GM20000 (cell line): ENCODE measurements at regions not wholly inside any gene's neighbourhood (a gene's known extent, or its start where the extent isn't known, plus 50 kb on each side); places are given as distances from the start of the nearest gene placed in this dataset.

Experiments used
- DNase-seq: peaks from one replicate; pipeline ENCODE4 v3.0.0; 2012; ENCODE audit warnings: low spot score
- TF ChIP-seq, protein P1 (sequence below): IDR thresholded peaks from 2 replicates; pipeline ENCODE4 v1.5.1; 2012; ENCODE audit warnings: mild to moderate bottlenecking, control low read depth; ENCODE audit errors: extremely low read depth, missing control alignments

DNA sequence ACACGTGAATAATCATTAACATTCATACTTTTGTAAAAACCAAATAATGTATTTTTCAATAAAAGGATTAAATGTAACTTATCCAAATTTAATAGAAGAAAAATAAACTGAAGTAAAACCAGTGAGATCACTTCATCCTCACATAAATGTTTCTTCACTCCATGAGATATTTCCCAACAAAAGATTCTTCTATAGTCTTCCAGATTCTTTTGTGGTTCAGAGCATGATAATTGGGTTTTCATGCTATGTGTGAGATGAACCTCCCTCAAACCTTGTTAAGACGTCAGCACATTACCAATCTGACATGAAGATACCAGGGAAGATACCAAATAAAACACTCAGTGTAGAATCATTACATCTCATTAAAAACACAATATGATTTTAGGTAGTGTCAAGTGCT lies 62.9 kb upstream of the OXGR1 start:
- no peak for DNase-seq
- TF ChIP-seq, protein P1, sequence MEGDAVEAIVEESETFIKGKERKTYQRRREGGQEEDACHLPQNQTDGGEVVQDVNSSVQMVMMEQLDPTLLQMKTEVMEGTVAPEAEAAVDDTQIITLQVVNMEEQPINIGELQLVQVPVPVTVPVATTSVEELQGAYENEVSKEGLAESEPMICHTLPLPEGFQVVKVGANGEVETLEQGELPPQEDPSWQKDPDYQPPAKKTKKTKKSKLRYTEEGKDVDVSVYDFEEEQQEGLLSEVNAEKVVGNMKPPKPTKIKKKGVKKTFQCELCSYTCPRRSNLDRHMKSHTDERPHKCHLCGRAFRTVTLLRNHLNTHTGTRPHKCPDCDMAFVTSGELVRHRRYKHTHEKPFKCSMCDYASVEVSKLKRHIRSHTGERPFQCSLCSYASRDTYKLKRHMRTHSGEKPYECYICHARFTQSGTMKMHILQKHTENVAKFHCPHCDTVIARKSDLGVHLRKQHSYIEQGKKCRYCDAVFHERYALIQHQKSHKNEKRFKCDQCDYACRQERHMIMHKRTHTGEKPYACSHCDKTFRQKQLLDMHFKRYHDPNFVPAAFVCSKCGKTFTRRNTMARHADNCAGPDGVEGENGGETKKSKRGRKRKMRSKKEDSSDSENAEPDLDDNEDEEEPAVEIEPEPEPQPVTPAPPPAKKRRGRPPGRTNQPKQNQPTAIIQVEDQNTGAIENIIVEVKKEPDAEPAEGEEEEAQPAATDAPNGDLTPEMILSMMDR = no peak

- DNase-seq = no peak
- TF ChIP-seq, protein P1 = no peak
Measured at GRCh38 chr13:97058391-97058790, 64.1 kb upstream of the OXGR1 start.

- TF ChIP-seq, protein P1 = no peak
- no peak for DNase-seq
Measured at GRCh38 chr13:97058926-97059325, 64.7 kb upstream of the OXGR1 start.

- TF ChIP-seq, protein P1 = no peak
- DNase-seq = no peak
Measured at GRCh38 chr13:97067017-97067895, 73.0 kb upstream of the OXGR1 start.

DNA sequence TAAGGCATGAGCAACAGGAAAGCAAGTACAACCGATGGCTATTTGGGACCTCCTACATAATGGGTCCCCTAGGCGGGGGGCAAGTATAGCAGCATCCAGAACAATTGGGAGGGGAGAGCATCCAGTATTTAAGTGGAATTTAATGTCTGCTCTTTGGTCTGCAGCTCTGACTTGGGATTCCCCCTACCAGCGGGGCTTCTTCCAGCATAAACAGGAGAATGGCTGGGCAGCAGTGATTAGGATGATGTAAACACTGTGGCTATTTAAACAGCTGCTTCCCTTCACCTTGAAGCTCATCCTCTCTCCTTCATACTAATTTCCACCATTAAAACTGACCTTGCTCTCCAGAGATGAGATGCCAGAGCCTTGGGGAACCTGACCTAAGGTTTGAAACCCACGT lies 73.9 kb upstream of the OXGR1 start:
- no peak for DNase-seq
- TF ChIP-seq, protein P1 = no peak

GRCh38 chr13:97069050-97069815 lies 75.0 kb upstream of the OXGR1 start:
- no peak for DNase-seq
- TF ChIP-seq, protein P1 = no peak

- DNase-seq = no peak
- TF ChIP-seq, protein P1 = no peak
Measured at GRCh38 chr13:97072297-97072696, 78.0 kb upstream of the OXGR1 start.
